ENCODE measurements at regions not wholly inside any gene's neighbourhood (a gene's known extent, or its start where the extent isn't known, plus 50 kb on each side); places are given as distances from the start of the nearest gene placed in this dataset.

DNA sequence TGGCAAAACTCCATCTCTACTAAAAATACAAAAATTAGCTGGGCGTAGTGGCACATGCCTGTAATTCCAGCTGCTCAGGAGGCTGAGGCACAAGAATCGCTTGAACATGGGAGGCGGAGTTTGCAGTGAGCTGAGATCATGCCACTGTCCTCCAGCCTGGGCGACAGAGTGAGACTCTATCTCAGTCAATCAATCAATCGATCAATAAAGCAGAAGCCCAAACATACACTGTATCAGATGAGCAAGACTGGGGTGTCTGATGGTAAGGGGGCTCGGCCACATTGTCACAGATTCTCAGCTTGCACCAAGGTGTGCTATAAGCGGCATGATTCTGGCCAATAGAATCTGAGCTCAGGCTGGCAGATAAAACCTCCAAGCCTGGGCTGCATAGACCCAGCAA, 261.1 kb downstream of the BUD13 start:
- no peak overlapping the region for H3K4me3 ChIP-seq (ENCODE audit: low read depth, low read length)
- no peaks in the 10 kb centered on the region for H3K36me3 ChIP-seq (ENCODE audit: control insufficient read depth, insufficient read depth, low read length)
- H3K27me3 ChIP-seq (ENCODE audit: control insufficient read depth, insufficient read depth, low read length) = peaks cover 4% of the 10 kb centered on the region; the same call in 1 of the 2 replicates
- no peak overlapping the region for H3K9ac ChIP-seq (ENCODE audit: low read depth, low read length)
- H3K4me1 ChIP-seq (ENCODE audit: control insufficient read depth, insufficient read depth, low read length) = peaks cover 6% of the 10 kb centered on the region; the same call in 1 of the 2 replicates
- H3K27ac ChIP-seq (ENCODE audit: low read depth, low read length) = no peak overlapping the region
- H3K9me3 ChIP-seq (ENCODE audit: control insufficient read depth, insufficient read depth, low read length) = no peaks in the 10 kb centered on the region

DNA sequence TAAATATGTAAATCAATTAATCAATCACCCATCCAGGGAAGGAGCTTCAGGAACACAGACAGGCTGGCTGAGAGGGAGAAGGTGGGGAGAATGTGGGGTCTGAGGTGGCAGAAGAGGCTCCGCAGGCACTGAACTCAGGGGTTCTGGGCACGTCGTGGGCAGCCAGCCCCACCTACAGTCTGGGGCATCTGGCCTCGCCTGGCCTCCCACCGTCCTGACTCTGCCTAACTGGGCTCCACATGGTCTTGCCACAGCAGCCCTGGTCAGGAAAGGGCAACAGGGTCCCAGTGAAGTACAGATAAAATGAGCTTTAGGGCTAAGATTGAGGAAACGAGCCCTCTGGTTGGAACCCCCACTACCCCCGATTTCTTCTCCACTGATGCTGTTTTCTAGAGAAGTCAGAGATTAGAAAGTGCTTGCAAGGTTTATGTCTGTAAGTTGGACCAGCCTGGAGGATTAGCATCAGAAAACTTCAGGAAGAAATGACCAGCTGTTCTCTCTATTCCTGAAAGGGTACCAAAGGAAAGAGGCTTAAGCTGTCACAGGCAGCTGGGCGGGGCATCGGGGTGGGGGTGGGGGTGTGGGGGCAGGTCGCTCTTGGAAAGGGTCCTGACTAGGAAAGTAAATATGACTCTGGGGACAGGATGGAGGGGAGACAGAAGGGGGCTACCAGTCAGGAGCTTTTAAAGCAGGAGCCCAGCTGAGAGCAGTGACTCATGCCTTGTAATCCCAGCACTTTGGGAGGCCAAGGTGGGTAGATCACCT, 261.7 kb downstream of the BUD13 start:
- no peak overlapping the region for H3K27ac ChIP-seq (ENCODE audit: low read depth, low read length)
- H3K9ac ChIP-seq (ENCODE audit: low read depth, low read length) = no peak overlapping the region
- H3K4me3 ChIP-seq (ENCODE audit: low read depth, low read length) = no peak overlapping the region
- H3K27me3 ChIP-seq (ENCODE audit: control insufficient read depth, insufficient read depth, low read length) = peaks cover 4% of the 10 kb centered on the region; the same call in 1 of the 2 replicates
- H3K9me3 ChIP-seq (ENCODE audit: control insufficient read depth, insufficient read depth, low read length) = no peaks in the 10 kb centered on the region
- no peaks in the 10 kb centered on the region for H3K36me3 ChIP-seq (ENCODE audit: control insufficient read depth, insufficient read depth, low read length)
- peaks cover 11% of the 10 kb centered on the region for H3K4me1 ChIP-seq (ENCODE audit: control insufficient read depth, insufficient read depth, low read length)

DNA sequence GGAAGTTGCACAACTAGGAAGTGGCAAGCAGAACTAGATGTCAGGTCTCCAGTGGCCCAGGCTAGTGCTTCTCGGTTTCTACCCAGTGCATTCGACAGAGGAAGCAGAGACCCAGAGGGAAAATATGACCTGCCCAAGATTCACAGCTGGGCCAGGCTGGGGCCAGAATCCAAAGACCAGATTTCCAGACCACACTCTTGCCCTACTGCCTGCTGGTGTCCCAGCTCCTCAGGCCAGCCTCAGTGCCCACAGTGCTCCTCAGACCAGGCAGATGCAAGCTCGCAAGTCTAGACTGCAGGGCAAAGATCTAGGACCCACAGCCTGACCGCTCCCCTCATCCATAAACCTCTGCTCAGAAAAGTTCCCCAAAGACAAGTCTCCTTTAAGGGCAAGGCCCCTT, 262.6 kb downstream of the BUD13 start:
- Histone ChIP-seq H3K36me3 (ENCODE audit: control insufficient read depth, insufficient read depth, low read length) (no peaks in the 10 kb centered on the region), H3K27me3 (ENCODE audit: control insufficient read depth, insufficient read depth, low read length) (peaks cover 4% of the 10 kb centered on the region; the same call in 1 of the 2 replicates), H3K4me1 (ENCODE audit: control insufficient read depth, insufficient read depth, low read length) (peaks cover 20% of the 10 kb centered on the region), H3K27ac (ENCODE audit: low read depth, low read length) (no peak overlapping the region), H3K9me3 (ENCODE audit: control insufficient read depth, insufficient read depth, low read length) (no peaks in the 10 kb centered on the region), H3K4me3 (ENCODE audit: low read depth, low read length) (no peak overlapping the region), H3K9ac (ENCODE audit: low read depth, low read length) (no peak overlapping the region)

DNA sequence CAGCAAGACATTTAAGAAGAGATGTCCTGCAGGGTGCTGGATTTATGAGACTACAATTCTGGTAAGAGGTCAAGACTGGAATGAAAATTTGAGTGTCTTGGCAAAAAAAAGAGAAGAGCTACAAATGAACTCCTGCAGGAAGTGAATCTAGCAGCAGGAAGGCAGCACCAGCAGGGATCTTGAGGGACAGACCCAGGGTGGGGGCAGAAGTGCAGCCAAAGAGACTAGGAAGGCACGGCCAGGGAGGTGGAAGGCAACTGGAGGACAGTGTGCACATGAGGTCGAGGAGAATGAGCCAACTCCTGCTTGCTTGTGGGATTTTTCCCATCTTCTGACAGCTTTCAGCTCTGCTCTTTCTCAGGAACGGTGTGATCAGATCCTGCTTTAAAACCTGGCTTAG, 263.2 kb downstream of the BUD13 start:
- H3K9me3 ChIP-seq (ENCODE audit: control insufficient read depth, insufficient read depth, low read length) = no peaks in the 10 kb centered on the region
- no peak overlapping the region for H3K4me3 ChIP-seq (ENCODE audit: low read depth, low read length)
- H3K27me3 ChIP-seq (ENCODE audit: control insufficient read depth, insufficient read depth, low read length) = peaks cover 4% of the 10 kb centered on the region; the same call in 1 of the 2 replicates
- H3K27ac ChIP-seq (ENCODE audit: low read depth, low read length) = no peak overlapping the region
- peaks cover 27% of the 10 kb centered on the region for H3K4me1 ChIP-seq (ENCODE audit: control insufficient read depth, insufficient read depth, low read length)
- H3K36me3 ChIP-seq (ENCODE audit: control insufficient read depth, insufficient read depth, low read length) = no peaks in the 10 kb centered on the region
- H3K9ac ChIP-seq (ENCODE audit: low read depth, low read length) = no peak overlapping the region

- Histone ChIP-seq H3K4me3 (ENCODE audit: low read depth, low read length) (no peak overlapping the region), H3K9ac (ENCODE audit: low read depth, low read length) (no peak overlapping the region), H3K36me3 (ENCODE audit: control insufficient read depth, insufficient read depth, low read length) (no peaks in the 10 kb centered on the region), H3K27me3 (ENCODE audit: control insufficient read depth, insufficient read depth, low read length) (peaks cover 16% of the 10 kb centered on the region), H3K9me3 (ENCODE audit: control insufficient read depth, insufficient read depth, low read length) (no peaks in the 10 kb centered on the region), H3K4me1 (ENCODE audit: control insufficient read depth, insufficient read depth, low read length) (peaks cover 33% of the 10 kb centered on the region), H3K27ac (ENCODE audit: low read depth, low read length) (no peak overlapping the region)
Observed at GRCh38 chr11:116507849-116508695, 264.7 kb downstream of the BUD13 start.

DNA sequence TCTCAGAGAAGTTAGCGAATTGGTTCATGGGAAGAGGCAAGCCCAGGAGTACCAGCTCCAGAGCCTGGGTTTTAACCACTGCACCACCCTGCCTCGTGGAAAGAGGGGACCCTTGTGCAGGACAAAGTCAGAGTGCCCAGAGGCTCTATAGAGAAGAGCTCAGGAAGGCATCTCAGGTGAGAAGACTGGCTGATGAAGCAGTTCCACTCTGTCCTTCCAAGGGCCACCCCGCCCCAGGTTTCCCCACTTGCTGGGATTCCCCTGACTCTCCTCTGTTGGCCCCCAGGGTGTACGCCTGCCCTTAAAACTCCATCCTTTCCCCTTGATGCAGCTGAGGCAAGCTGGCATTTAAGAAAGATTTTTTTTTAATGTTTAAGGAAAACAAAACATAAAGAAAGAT, 265.8 kb downstream of the BUD13 start:
- Histone ChIP-seq H3K9ac (ENCODE audit: low read depth, low read length) (no peak overlapping the region), H3K9me3 (ENCODE audit: control insufficient read depth, insufficient read depth, low read length) (no peaks in the 10 kb centered on the region), H3K27ac (ENCODE audit: low read depth, low read length) (no peak overlapping the region), H3K4me1 (ENCODE audit: control insufficient read depth, insufficient read depth, low read length) (peaks cover 37% of the 10 kb centered on the region), H3K36me3 (ENCODE audit: control insufficient read depth, insufficient read depth, low read length) (no peaks in the 10 kb centered on the region), H3K4me3 (ENCODE audit: low read depth, low read length) (no peak overlapping the region), H3K27me3 (ENCODE audit: control insufficient read depth, insufficient read depth, low read length) (peaks cover 24% of the 10 kb centered on the region)

- Histone ChIP-seq H3K36me3 (ENCODE audit: control insufficient read depth, insufficient read depth, low read length) (no peaks in the 10 kb centered on the region), H3K4me1 (ENCODE audit: control insufficient read depth, insufficient read depth, low read length) (peaks cover 44% of the 10 kb centered on the region), H3K4me3 (ENCODE audit: low read depth, low read length) (no peak overlapping the region), H3K9ac (ENCODE audit: low read depth, low read length) (no peak overlapping the region), H3K9me3 (ENCODE audit: control insufficient read depth, insufficient read depth, low read length) (no peaks in the 10 kb centered on the region), H3K27me3 (ENCODE audit: control insufficient read depth, insufficient read depth, low read length) (peaks cover 24% of the 10 kb centered on the region), H3K27ac (ENCODE audit: low read depth, low read length) (no peak overlapping the region)
Observed at GRCh38 chr11:116506263-116506825, 266.4 kb downstream of the BUD13 start.

GRCh38 chr11:116505298-116506262, 267.2 kb downstream of the BUD13 start:
- Histone ChIP-seq H3K4me3 (ENCODE audit: low read depth, low read length) (no peak overlapping the region), H3K9me3 (ENCODE audit: control insufficient read depth, insufficient read depth, low read length) (no peaks in the 10 kb centered on the region), H3K36me3 (ENCODE audit: control insufficient read depth, insufficient read depth, low read length) (no peaks in the 10 kb centered on the region), H3K27ac (ENCODE audit: low read depth, low read length) (no peak overlapping the region), H3K27me3 (ENCODE audit: control insufficient read depth, insufficient read depth, low read length) (peaks cover 24% of the 10 kb centered on the region), H3K4me1 (ENCODE audit: control insufficient read depth, insufficient read depth, low read length) (peaks cover 45% of the 10 kb centered on the region), H3K9ac (ENCODE audit: low read depth, low read length) (no peak overlapping the region)

DNA sequence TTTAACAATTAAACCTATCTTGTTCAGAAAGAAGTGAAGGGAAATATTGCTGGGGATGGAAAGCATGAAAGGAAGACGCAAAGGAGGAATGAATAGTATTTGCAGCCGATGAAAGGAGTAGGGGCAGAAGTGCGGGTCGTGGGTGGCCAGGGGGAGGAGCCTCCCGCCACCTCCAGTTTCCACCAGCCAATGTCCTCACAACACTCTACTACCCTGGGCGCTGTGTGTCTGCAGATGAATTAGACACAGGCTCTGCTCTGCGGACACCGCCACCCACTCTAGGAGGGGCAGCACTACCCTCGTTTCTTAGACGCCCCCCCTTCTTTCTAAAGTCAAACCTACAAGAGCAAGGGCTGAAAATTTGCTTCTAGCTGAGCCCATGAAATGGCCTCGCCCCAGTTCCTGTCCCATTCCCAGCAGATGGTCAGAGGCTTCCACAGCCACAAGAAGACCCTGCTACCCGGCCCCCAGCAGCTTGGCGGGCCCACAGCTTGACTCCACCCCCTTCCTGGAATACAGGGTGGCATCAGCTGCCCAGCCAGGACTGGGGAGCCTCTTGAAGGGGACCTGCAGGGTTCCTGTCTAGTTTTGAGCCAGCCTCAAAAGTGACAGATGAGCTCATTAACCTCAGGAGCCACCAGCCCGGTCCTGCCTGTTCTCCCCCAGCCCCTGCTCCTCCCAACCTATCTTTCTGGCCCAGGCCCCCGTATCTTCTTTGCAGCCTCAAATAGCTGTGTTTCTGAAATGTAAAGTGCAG, 268.1 kb downstream of the BUD13 start:
- Histone ChIP-seq H3K4me3 (ENCODE audit: low read depth, low read length) (no peak overlapping the region), H3K4me1 (ENCODE audit: control insufficient read depth, insufficient read depth, low read length) (peaks cover 48% of the 10 kb centered on the region), H3K9me3 (ENCODE audit: control insufficient read depth, insufficient read depth, low read length) (no peaks in the 10 kb centered on the region), H3K9ac (ENCODE audit: low read depth, low read length) (no peak overlapping the region), H3K36me3 (ENCODE audit: control insufficient read depth, insufficient read depth, low read length) (no peaks in the 10 kb centered on the region), H3K27me3 (ENCODE audit: control insufficient read depth, insufficient read depth, low read length) (peaks cover 33% of the 10 kb centered on the region), H3K27ac (ENCODE audit: low read depth, low read length) (no peak overlapping the region)
